22Rv1 (cell line): ENCODE measurements at regions not wholly inside any gene's neighbourhood (a gene's known extent, or its start where the extent isn't known, plus 50 kb on each side); places are given as distances from the start of the nearest gene placed in this dataset.

Source experiments
- H3K27ac ChIP-seq: fragments of 450-650 bp; 2 replicates; pipeline ENCODE4 v1.5.1; 2017
- ZFX ChIP-seq: fragments of 450-650 bp; IDR thresholded peaks from 2 replicates; pipeline ENCODE4 v1.6.1; 2017; ENCODE audit warnings: antibody characterized with exemption, borderline replicate concordance
- TF ChIP-seq, protein P1 (sequence below): fragments of 450-650 bp; IDR thresholded peaks from 2 replicates; pipeline ENCODE4 v1.5.1; 2017; ENCODE audit warnings: mild to moderate bottlenecking

GRCh38 chr6:21850691-21851090 is 257.1 kb downstream of the SOX4 start:
- TF ChIP-seq, protein P1, sequence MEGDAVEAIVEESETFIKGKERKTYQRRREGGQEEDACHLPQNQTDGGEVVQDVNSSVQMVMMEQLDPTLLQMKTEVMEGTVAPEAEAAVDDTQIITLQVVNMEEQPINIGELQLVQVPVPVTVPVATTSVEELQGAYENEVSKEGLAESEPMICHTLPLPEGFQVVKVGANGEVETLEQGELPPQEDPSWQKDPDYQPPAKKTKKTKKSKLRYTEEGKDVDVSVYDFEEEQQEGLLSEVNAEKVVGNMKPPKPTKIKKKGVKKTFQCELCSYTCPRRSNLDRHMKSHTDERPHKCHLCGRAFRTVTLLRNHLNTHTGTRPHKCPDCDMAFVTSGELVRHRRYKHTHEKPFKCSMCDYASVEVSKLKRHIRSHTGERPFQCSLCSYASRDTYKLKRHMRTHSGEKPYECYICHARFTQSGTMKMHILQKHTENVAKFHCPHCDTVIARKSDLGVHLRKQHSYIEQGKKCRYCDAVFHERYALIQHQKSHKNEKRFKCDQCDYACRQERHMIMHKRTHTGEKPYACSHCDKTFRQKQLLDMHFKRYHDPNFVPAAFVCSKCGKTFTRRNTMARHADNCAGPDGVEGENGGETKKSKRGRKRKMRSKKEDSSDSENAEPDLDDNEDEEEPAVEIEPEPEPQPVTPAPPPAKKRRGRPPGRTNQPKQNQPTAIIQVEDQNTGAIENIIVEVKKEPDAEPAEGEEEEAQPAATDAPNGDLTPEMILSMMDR: no peak
- TF ChIP-seq ZFX: no peak
- no peak overlapping the region for H3K27ac ChIP-seq

DNA sequence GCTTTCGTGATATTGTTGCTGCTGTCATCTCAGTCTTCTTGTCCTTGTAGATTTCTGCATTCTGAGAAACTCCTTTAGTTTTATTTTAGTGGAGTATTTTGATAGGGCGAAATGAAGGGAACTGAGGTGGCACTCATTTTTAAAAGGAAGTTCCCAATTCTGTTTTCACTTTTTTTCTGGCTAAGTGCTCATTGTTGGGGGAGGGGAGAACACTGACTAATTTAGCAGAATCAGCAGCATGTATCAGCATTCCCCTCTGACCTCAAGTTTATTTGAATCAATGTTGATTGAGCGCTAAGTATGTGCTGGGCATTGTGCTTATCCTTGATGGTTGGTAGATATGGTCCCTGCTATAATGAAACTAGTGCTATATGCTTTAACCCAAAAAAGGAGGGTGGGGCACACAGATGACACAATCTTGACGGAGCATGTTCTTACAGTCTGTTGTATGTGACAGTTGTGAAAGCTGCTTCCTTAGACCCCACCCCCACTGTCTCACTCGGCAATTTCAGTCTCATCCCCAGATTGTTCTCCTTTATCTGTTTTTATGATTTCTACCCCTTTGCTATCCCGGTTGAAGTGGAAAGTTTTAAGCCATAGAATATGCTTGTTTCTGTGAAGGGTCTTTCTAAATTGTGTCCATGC is 262.4 kb downstream of the SOX4 start:
- H3K27ac ChIP-seq: no peak overlapping the region

DNA sequence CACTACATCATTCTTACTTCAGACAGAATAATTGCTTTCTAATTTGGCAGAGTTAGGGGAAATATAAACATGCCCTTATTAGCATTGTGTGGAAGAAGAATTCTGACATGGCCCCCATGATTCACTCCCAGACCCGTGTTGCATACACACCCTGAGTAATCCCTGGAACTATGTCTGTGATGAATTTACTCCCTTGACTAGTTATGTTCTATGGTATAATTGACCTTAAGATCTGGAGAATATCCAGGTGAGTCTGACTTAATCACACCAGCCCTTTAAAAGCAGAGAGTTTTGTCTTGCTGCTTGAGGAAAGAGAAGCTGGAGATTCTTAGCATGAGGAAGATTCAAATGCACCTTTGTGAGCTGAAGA is 262.9 kb downstream of the SOX4 start:
- TF ChIP-seq ZFX: no peak
- TF ChIP-seq, protein P1: no peak
- H3K27ac ChIP-seq: no peak overlapping the region

More for the DNA sequence above, 262.4 kb downstream of the SOX4 start:
- TF ChIP-seq, protein P1: no peak
- no peak for TF ChIP-seq ZFX

DNA sequence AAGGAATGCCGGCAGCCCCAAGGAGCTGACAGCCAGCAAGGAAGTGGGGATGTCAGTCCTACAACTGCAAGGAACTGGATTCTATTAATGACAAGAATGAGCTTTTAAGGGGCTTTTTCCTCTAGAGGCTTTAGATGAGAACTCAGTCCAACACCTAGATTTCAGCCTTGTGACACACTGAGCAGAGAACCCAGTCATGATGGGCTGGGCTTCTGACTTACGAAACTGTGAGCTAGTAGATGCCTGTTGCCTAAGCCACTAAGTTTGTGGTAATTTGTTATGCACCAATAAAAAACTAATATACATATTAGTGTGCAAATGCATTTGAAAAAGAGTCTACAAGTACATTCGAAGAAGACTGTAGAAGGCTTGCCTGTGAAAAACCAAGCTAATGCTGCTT is 263.3 kb downstream of the SOX4 start:
- no peak overlapping the region for H3K27ac ChIP-seq
- TF ChIP-seq ZFX: no peak

DNA sequence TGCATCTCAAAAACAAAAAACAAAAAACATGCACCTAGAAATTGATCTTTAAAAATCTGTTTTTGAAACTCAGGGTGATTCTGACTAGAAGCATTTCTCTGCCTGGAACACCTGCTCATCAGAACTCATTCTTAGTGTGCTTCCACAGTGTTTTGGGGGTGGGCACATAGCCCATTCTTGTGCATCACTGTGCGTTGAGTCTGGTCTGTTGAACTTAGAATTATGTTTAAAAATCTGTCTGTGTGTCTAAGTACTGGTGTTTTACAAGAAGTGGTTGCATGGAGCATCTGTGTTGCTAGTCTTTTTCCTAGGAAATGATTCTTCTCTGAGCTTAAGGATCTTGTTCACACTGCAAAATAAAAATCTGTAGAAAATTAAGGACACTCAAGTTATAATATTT is 264.5 kb downstream of the SOX4 start:
- TF ChIP-seq ZFX: no peak
- TF ChIP-seq, protein P1: no peak
- H3K27ac ChIP-seq: no peak overlapping the region

DNA sequence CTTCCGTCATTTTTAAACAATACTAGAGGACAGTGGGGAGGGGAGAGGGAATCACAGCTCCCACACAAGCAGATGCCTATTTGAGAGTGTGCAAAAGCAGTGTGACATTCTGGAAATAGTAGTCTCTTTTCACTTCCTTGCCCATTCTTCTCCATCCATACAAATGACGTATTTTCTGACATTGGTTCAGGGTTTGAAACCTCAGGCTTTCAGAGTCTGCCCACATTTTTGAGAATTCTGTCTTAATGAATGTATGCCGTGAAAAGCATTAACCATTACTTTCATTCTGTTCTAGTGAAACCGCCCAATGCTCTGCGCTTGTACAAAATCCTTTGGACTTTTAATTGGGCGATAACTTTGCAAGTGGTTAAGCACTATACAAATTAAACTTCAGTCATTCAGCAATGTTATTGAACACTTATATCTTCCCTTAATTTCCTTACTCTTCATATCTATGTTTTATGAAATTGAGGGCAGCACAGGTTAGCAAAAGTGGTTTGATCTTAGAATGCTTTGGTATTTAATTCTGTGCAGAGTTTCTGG is 265.7 kb downstream of the SOX4 start:
- TF ChIP-seq, protein P1: no peak
- TF ChIP-seq ZFX: no peak
- H3K27ac ChIP-seq: no peak overlapping the region

DNA sequence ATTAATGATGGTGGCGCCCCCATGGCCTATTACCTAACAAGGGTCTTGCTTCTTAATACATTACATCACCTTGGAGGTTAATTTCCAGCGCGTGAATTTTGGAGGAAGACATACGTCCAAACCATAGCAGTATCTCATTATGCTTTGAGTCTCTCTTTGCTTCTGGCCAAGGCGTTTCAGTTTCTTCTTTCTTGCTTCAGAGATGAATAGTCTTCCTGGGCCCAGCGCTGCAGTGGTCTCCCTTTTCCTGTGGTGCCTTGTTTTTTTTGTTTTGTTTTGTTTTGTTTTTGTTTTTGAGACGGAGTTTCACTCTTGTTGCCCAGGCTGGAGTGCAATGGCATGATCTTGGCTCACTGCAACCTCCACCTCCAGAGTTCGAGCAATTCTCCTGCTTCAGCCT is 268.4 kb downstream of the SOX4 start:
- no peak for TF ChIP-seq ZFX
- H3K27ac ChIP-seq: no peak overlapping the region

- no peak overlapping the region for H3K27ac ChIP-seq
- no peak for TF ChIP-seq ZFX
- TF ChIP-seq, protein P1: no peak
Measured at GRCh38 chr6:21864206-21864605, 270.7 kb downstream of the SOX4 start.
